ENCODE measurements at regions not wholly inside any gene's neighbourhood (a gene's known extent, or its start where the extent isn't known, plus 50 kb on each side); places are given as distances from the start of the nearest gene placed in this dataset.

DNA sequence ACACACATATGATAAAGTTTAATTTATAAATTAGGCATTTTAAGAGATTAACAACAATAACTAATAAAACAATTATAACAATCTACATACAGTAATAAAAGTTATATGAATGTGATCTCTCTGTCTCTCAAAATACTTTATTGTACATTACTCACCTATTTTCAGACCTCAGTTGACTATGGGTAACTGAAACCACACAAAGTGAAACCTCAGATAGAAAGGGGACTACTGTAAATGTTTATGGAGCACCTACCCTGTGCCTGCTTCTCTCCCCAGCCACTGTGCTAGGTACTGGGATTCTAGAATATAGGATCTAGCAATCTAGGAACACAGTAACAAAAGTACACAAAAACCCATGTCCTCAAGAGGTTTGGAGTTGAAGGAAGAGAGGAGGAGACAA is 63.4 kb upstream of the BTN3A2 start:
- no peaks in the 10 kb centered on the region for H3K27me3 ChIP-seq

DNA sequence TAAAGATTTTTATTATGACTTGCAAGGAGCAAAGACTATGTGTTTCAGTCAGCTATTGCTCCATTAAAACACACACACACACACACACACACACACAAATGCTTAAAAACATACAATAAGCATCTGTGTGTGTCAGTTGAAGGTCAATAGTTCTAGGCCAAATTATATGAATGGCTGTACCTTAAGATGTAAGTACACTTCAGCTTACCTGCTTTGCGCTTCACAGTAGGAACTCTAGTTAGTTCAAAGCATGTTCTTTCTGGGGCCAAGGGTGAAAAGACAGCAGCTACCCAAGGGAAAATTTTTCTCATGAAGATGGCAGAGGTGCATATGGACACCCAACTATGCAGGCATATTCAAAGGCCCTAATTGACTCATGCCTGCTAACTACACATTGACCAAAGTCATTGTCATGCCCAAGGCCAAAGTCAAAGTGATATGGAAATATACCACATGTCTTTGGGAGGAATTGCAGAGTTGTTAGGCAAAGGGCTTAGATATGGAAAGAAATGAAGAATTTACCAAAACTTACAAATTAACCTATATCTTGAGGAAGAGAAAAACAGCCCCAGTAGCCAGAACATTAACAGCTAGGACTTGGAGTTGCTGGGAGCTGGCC is 61.9 kb upstream of the BTN3A2 start:
- no peak overlapping the region for H3K27ac ChIP-seq
- no peaks in the 10 kb centered on the region for H3K27me3 ChIP-seq
- DNase-seq (ENCODE audit: low spot score): no peak
- TF ChIP-seq, protein P1, sequence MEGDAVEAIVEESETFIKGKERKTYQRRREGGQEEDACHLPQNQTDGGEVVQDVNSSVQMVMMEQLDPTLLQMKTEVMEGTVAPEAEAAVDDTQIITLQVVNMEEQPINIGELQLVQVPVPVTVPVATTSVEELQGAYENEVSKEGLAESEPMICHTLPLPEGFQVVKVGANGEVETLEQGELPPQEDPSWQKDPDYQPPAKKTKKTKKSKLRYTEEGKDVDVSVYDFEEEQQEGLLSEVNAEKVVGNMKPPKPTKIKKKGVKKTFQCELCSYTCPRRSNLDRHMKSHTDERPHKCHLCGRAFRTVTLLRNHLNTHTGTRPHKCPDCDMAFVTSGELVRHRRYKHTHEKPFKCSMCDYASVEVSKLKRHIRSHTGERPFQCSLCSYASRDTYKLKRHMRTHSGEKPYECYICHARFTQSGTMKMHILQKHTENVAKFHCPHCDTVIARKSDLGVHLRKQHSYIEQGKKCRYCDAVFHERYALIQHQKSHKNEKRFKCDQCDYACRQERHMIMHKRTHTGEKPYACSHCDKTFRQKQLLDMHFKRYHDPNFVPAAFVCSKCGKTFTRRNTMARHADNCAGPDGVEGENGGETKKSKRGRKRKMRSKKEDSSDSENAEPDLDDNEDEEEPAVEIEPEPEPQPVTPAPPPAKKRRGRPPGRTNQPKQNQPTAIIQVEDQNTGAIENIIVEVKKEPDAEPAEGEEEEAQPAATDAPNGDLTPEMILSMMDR (IDR thresholded peaks at IDR 0.05): no peak
- H3K4me1 ChIP-seq: no peaks in the 10 kb centered on the region
- H3K4me3 ChIP-seq: no peak overlapping the region
- no peaks in the 10 kb centered on the region for H3K9me3 ChIP-seq
- no peaks in the 10 kb centered on the region for H3K36me3 ChIP-seq

More for the DNA sequence above, 63.4 kb upstream of the BTN3A2 start:
- DNase-seq (ENCODE audit: low spot score): no peak
- H3K4me3 ChIP-seq: no peak overlapping the region
- no peak overlapping the region for H3K27ac ChIP-seq
- H3K36me3 ChIP-seq: no peaks in the 10 kb centered on the region
- H3K9me3 ChIP-seq: no peaks in the 10 kb centered on the region
- TF ChIP-seq, protein P1 (IDR thresholded peaks at IDR 0.05): no peak
- H3K4me1 ChIP-seq: no peaks in the 10 kb centered on the region

DNA sequence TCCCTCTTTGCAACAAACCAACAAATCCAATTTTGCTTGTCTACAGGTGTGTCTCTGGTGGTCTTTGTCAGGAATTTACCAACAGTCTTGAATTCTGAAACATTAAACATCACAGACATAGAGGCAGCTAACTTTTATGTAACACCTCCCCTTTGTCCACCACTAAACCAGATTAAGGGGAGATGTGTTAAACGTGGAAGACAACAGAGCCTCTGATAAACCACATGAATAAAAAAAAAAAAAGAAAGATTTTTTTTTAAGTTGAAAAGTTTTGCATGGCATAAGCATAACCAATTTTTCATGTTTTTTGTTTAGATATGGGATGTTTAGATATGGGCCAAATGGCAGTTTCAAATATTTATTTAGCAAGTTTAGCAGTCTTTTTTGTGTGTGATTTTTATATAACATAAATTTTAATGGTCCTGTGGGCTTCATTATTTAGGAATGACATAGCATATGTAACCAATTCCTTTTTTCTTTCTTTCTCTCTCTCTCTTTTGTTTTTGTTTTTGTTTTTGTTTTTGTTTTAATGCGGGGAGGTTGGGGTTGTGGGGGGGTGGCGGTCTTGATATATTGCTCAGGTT is 60.7 kb upstream of the BTN3A2 start:
- DNase-seq (ENCODE audit: low spot score): no peak
- H3K27ac ChIP-seq: peak overlapping the region in 1 of 2 donors; percentile 72
- H3K9me3 ChIP-seq: no peaks in the 10 kb centered on the region
- TF ChIP-seq, protein P1 (IDR thresholded peaks at IDR 0.05): no peak
- no peaks in the 10 kb centered on the region for H3K27me3 ChIP-seq
- H3K4me1 ChIP-seq: no peaks in the 10 kb centered on the region
- no peaks in the 10 kb centered on the region for H3K36me3 ChIP-seq
- H3K4me3 ChIP-seq: peak overlapping the region in 1 of 2 donors; percentile 51

DNA sequence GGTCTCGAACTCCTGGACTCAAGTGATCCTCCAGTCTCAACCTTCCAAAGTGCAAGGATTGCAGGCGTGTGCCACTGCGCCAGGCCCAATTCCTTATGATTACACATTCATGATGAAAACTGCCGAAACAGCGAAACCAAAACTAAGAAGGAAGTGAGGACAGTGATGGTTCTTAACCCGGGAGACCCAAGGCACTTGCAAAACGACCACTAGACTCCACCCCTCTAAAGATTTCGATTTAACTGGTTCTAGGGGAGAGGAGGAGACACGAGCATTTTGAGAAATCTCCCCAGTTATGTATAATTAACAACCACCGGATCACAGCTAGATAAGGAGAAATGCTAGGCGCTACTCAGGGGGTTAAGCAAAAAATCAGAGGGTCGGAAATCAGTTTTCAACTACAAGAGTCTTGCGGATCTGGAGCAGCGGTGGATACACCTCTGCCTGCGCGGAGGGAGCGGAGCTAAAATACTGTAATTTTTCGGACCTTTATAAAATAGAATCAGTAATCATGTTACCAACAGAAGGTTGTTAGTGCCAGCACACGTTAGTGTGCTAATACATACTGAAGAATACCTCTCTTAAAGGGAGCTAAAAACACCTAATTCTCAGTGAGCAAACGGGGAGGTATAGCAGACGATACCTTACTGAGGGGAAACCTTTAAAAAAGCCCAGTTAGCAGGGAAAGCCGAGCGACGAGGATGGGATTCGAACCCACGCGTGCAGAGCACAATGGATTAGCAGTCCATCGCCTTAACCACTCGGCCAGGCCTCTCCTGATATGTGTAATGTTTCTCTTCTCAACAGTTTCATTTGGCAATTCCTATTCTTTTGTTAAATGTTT is 60.0 kb upstream of the BTN3A2 start:
- H3K27me3 ChIP-seq: no peaks in the 10 kb centered on the region
- peak overlapping the region; percentile 21 to 51 for H3K4me3 ChIP-seq
- DNase-seq (ENCODE audit: low spot score): peak; percentile 66
- H3K36me3 ChIP-seq: no peaks in the 10 kb centered on the region
- no peaks in the 10 kb centered on the region for H3K4me1 ChIP-seq
- H3K27ac ChIP-seq: peak overlapping the region; percentile 44 to 72
- TF ChIP-seq, protein P1 (IDR thresholded peaks at IDR 0.05): no peak
- H3K9me3 ChIP-seq: no peaks in the 10 kb centered on the region

DNA sequence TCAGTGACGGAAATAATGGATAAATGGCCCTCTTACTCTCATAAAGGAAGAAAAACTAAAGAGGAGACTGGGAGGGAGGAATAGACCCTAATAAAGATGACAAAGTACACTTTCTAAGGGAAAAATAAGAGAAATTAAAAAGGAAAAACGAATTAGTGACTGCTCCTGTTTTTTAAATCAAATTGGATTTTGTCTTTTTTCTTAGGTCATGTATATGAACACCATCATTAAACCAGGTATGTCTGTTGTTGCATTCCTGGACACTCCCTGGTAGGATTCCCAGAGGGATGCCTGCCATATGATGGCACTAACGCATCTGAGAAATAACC is 59.4 kb upstream of the BTN3A2 start:
- Histone ChIP-seq H3K27ac (peak overlapping the region in 1 of 2 donors; percentile 72), H3K4me3 (peak overlapping the region in 1 of 2 donors; percentile 51)
- no peak for DNase-seq (ENCODE audit: low spot score)

More for the DNA sequence above, 59.4 kb upstream of the BTN3A2 start:
- Histone ChIP-seq H3K27me3 (no peaks in the 10 kb centered on the region), H3K9me3 (no peaks in the 10 kb centered on the region), H3K36me3 (no peaks in the 10 kb centered on the region), H3K4me1 (no peaks in the 10 kb centered on the region)
- TF ChIP-seq, protein P1 (IDR thresholded peaks at IDR 0.05): no peak

Measured in right atrium auricular region (tissue), 2 donors.